ENCODE measurements at regions not wholly inside any gene's neighbourhood (a gene's known extent, or its start where the extent isn't known, plus 50 kb on each side); places are given as distances from the start of the nearest gene placed in this dataset.

DNA sequence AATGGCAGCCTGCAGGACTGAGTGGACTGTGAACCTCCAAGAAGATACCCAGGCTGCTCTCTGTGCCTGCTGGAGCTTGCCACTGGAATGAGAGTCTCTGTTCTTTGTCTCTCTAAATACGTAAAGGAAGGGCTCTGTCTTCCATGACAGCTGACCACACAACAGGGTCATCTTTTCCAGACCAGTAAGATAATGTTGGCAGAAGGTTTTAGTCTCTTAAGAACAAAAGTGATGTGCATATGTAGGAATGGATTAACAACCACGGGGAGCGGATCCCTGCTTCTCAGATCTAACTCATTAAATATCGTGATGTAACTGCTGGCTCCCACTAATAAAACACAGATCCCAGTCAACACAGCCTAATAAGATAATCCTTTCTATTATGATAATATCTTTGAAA, 67.5 kb downstream of the MAP10 start:
- TF ChIP-seq, protein P1, sequence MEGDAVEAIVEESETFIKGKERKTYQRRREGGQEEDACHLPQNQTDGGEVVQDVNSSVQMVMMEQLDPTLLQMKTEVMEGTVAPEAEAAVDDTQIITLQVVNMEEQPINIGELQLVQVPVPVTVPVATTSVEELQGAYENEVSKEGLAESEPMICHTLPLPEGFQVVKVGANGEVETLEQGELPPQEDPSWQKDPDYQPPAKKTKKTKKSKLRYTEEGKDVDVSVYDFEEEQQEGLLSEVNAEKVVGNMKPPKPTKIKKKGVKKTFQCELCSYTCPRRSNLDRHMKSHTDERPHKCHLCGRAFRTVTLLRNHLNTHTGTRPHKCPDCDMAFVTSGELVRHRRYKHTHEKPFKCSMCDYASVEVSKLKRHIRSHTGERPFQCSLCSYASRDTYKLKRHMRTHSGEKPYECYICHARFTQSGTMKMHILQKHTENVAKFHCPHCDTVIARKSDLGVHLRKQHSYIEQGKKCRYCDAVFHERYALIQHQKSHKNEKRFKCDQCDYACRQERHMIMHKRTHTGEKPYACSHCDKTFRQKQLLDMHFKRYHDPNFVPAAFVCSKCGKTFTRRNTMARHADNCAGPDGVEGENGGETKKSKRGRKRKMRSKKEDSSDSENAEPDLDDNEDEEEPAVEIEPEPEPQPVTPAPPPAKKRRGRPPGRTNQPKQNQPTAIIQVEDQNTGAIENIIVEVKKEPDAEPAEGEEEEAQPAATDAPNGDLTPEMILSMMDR (conservative IDR thresholded peaks at IDR 0.05): no peak
- no peak overlapping the region for H3K27ac ChIP-seq

DNA sequence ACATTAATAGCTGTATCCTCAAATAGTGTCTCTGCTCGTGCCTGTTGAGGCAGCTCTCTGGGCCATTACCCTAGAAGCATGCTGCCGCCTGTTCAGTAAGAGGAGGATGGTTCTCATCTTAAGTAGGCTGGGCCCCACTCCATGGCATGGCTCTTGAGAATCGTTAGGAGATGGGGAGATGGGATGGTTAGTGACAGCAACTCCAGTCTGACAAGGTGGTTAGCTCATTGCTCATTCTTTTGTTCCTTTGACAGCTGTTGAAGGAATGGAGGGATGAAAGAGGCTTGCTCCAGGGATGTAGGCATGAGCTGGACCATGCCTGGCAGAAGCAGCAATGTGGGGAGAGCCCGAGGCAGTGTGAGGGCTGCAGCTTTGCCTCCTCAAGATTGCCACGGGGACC, 68.2 kb downstream of the MAP10 start:
- TF ChIP-seq, protein P1 (conservative IDR thresholded peaks at IDR 0.05): no peak

DNA sequence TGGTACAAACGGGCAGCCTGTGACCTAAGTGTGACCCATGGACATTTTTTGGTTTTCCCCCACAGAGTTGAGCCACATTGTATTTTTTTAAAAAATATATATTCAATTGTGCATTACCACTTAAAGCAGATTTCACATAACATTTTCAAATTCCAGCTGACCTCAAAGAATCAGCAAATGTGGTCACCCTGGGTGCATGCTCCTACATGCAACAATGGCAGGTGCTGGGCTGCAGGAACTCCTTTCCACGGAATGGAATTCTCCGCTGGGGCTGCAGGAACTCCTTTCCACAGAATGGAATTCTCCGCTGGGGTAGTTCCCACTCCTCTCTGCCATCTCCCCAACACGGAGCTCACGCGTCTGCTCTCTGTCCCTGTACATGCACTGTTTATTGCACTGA, 68.7 kb downstream of the MAP10 start:
- H3K27ac ChIP-seq: no peak overlapping the region
- TF ChIP-seq, protein P1 (conservative IDR thresholded peaks at IDR 0.05): no peak

More for the DNA sequence above, 68.2 kb downstream of the MAP10 start:
- H3K27ac ChIP-seq: no peak overlapping the region

DNA sequence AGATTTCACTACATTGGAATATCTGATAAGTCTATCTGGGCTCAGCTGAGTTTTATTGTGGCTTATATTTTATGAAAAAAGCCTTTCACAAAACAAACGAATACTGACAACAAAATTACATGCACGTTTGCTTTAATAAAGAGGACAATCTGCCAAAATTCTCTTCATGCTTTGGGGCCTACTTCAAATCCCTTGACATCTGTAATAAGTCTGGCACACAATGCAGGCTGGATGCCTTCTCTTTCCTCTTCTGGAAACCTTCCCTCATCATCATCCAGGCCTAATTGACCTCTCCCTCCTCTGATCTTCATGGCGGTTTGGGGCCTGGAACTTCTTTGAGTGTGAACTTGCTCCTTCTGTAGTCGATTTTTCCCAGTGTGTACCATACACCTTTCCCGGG, 70.3 kb downstream of the MAP10 start:
- TF ChIP-seq, protein P1 (conservative IDR thresholded peaks at IDR 0.05): no peak
- no peak overlapping the region for H3K27ac ChIP-seq

DNA sequence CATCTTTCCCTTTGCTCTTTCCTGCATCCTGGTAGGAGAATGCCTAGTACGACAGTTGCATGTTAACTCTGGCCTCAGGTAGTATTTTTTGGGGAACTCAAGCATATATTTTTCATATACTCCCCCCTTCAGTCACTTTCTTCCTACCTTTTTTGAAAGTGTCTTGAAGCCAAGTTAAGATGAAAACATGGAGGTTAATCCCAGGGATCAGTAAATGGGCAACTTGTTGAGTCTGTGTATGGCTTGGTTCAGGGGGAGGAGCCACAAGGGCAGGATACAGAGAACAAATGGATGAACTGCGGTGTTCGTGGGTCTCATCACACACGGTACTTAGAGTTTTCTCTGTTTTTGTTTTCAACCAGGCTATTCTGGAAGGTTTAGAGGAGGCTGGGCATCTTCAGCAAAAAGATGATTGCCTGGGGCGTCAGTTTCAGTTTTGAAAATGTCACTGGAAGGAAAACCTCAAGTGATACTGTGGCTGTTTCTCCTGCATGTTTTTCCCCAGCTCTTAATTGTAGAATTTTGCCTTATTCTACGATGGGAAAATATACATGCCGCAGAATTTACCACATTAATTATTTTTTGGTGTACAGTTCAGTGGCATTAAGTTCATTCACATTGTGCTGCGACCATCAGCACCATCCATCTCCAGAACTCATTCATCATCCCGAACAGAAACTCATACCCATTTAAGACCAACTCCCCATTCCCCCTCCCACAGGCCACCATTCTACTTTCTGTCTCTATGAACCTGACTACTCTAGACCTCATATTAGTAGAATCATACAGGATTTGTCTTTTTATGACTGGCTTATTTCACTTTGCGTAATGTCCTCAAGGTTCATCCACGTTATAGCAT, 71.5 kb downstream of the MAP10 start:
- TF ChIP-seq, protein P1 (conservative IDR thresholded peaks at IDR 0.05): no peak
- no peak overlapping the region for H3K27ac ChIP-seq

DNA sequence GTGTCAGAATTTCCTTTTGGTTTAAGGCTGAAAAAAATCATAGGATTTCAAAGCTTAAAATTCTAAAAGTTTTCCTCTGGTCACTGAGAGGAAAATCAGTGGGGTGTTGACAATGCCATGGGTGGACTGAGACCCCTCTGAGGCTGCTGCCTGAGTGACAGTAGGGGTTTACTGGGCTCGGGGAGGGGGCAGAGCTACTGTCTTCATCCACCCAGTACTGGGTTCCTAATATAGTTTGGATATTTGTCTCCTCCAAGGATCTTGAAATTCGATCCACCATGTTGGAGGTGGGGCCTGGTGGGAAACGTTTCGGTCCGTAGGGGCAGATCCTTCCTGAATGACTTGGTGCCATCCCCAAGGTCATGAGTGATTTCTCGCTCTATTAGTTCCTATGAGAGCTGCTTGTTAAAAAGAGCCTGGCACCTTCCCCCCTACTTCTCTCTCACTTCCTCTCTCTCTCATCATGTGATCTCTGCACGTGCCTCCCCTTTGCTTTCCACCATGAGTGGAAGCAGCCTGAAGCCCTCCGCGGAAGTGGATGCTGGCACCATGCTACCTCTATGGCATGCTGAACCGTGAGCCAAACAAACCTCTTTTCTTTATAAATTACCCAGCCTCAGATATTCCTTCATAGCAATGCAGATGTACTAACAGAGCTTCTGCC, 72.3 kb downstream of the MAP10 start:
- TF ChIP-seq, protein P1 (conservative IDR thresholded peaks at IDR 0.05): no peak
- H3K27ac ChIP-seq: no peak overlapping the region

DNA sequence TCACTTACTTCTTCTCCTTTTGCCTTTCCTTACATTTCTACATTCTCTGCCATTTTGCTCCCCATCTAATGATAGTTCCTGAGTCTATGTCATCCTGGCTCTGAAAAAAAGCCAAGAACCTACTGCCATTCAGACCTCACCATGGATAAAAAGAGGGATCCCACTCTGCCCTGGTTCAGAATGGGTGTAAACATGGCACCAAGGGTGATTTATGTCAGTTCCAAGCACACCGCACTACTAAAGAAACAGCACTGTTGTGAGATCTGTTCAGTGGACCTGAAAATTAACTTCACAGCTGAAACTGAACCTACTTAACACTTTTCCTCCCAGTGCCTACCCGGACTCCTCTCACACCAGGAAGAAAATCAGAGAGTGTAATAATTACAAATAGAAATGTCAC, 72.3 kb upstream of the NTPCR start:
- TF ChIP-seq, protein P1 (conservative IDR thresholded peaks at IDR 0.05): no peak
- H3K27ac ChIP-seq: no peak overlapping the region

Measured in VCaP (cell line).